Astrocyte of the spinal cord (primary cell): ENCODE measurements at regions not wholly inside any gene's neighbourhood (a gene's known extent, or its start where the extent isn't known, plus 50 kb on each side); places are given as distances from the start of the nearest gene placed in this dataset.

Experiments used
- DNase-seq: peaks from one replicate; pipeline ENCODE4 v3.0.0; 2011; ENCODE audit warnings: low read depth, low spot score
- H3K4me3 ChIP-seq: 2 replicates; pipeline ENCODE4 v1.5.1; 2011; ENCODE audit warnings: low read depth, mild to moderate bottlenecking, low read length, moderate library complexity
- CTCF ChIP-seq: IDR thresholded peaks from 2 replicates; pipeline ENCODE4 v1.5.1; 2012; ENCODE audit warnings: low read depth, mild to moderate bottlenecking, low read length, inconsistent platforms
- in situ Hi-C: cut with HindIII; loops from 2 replicates; pipeline ENCODE4 v1.10.0; 2017; ENCODE audit warnings: low sequenced_read_pairs

GRCh38 chr2:215817046-215817445, 196.3 kb downstream of the MREG start:
- in situ Hi-C loops = no loop called here
- DNase-seq = no peak

GRCh38 chr2:215816424-215816823, 196.9 kb downstream of the MREG start:
- no peak for DNase-seq
- in situ Hi-C loops = no loop called here
- no peak for TF ChIP-seq CTCF
- H3K4me3 ChIP-seq = no peak overlapping the region

More at GRCh38 chr2:215817046-215817445, 196.3 kb downstream of the MREG start:
- no peak for TF ChIP-seq CTCF
- no peak overlapping the region for H3K4me3 ChIP-seq

- no peak overlapping the region for H3K4me3 ChIP-seq
- in situ Hi-C loops = no loop called here
- no peak for TF ChIP-seq CTCF
- DNase-seq = no peak
These were observed 197.4 kb downstream of the MREG start for GRCh38 chr2:215815960-215816359.

DNA sequence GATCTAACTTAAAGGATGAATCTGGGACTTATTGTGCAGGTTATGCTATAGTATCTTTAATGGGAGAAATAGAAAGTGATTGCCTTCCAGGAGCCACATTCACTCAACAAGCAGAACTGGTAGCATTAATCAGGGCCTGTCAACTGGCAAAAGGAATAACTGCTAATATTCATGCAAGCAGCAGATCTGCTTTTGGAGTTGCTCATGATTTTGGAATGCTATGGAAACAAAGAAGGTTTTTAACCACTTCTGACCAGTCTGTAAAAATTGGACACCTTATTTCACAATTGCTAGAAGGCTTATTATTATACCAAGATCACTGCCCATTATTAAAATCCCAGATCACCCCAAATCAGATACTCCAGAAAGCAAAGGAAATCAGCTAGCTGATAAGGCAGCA, 200.4 kb downstream of the MREG start:
- DNase-seq = peak; percentile 61
- H3K4me3 ChIP-seq = no peak overlapping the region
- in situ Hi-C loops = no loop called here
- no peak for TF ChIP-seq CTCF

DNA sequence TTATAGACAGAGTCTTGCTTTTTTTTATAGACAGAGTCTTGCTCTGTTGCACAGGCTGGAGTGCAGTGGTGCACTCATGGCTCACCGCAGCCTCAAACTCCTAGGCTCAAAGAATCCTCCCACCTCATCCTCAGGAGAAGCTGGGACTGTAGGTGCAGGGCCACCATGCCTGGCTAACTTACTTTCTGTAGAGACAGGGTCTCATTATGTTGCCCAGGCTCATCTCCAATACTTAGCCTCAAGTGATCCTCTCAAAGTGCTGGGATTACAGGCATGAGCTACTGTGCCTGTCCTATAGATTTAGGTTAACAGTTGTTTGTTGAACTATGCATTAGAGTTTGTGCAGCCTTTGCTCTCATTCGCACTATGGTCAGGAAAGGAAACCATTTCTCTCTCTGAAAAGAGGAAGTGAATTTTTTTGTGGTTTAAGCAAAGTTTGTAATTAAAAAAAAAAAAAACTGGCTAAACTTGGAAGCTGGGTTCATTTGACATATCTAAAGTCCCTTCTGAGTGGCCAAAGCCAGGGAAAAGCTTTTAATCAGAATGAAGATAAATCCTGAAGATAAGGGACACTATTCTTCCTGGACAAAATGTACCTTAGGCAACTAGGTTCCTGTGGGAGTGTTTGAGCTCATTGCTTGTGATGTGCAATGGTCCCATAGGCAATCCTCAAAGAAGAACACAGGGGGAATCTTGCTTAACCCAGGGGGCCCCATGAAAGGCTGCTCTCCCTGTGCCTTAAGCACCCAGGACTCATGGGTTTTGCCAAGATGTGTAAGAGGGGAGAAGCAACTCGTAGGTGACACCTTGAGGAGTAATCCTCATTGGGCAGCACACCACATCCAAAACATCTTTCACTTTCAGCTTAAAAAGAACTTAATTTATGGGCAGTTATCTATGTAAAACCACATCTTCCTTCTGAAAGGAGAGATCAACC, 201.7 kb downstream of the MREG start:
- no peak for DNase-seq
- no peak overlapping the region for H3K4me3 ChIP-seq
- TF ChIP-seq CTCF = no peak
- in situ Hi-C loops = no loop called here

DNA sequence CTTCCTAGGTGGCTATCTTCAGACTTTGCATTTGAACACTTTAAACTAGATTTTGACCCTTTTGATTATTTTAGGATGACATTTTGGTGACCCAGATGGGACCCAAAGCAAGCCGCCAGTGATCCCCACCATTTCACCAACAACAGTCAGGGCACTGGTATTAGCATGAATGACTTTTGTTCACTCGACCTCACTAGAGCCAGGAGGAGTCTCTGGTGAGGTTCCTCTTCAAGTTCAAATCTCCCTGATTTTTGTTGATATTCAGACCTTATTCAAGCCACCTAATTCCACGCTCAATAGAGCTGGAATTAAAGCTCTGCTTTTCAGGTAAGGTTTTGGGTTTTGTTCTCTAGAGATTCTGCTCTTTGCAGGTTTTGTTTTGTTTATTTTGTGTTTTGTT, 202.3 kb downstream of the MREG start:
- no peak for DNase-seq
- no peak overlapping the region for H3K4me3 ChIP-seq
- in situ Hi-C loops = no loop called here
- TF ChIP-seq CTCF = no peak
